HEK293 (cell line): ENCODE measurements at regions not wholly inside any gene's neighbourhood (a gene's known extent, or its start where the extent isn't known, plus 50 kb on each side); places are given as distances from the start of the nearest gene placed in this dataset.

Experiments
- CTCF ChIA-PET: fragments of 350-600 bp; formaldehyde crosslinking; extraction: SDS; loops from one replicate; lab custom pipeline; 2021; ENCODE audit warnings: antibody characterized with exemption; lab: Yijun Ruan, JAX
- POLR2A ChIA-PET: fragments of 300-600 bp; formaldehyde crosslinking; extraction: SDS; loops from one replicate; lab custom pipeline; 2020; ENCODE audit warnings: antibody characterized with exemption, inconsistent platforms; lab: Yijun Ruan, JAX
- H3K27ac ChIP-seq: fragments of 200-500 bp; sonication (Bioruptor generic); 2 replicates; pipeline ENCODE4 v1.5.1; 2014; ENCODE audit warnings: low read depth, low read length, control low read depth, inconsistent platforms; ENCODE audit errors: extremely low read depth
- H3K36me3 ChIP-seq, 2 experiments: fragments of 200-500 bp in 1 of 2; sonication (Bioruptor generic) in 1 of 2; 1 replicate in 1 of 2; 2 replicates in 1 of 2; pipeline ENCODE4 v1.5.1; 2014 to 2017; ENCODE audit warnings: inconsistent platforms in 2 of 2, low read length in 2 of 2; ENCODE audit not compliant: control insufficient read depth in 2 of 2, insufficient read depth in 1 of 2
- H3K4me1 ChIP-seq: fragments of 200-500 bp; sonication (Bioruptor generic); 2 replicates; pipeline ENCODE4 v1.5.1; 2014; ENCODE audit warnings: mild to moderate bottlenecking, low read length, inconsistent platforms; ENCODE audit not compliant: control insufficient read depth, insufficient read depth
- H3K4me3 ChIP-seq: 2 replicates; pipeline ENCODE4 v1.5.1; 2011; ENCODE audit warnings: low read depth, mild to moderate bottlenecking, control low read depth, low read length, moderate library complexity
- H3K9me3 ChIP-seq: fragments of 200-500 bp; sonication (Bioruptor generic); 2 replicates; pipeline ENCODE4 v1.5.1; 2014; ENCODE audit warnings: low read depth, low read length, inconsistent platforms; ENCODE audit not compliant: control insufficient read depth, insufficient read depth
- EGR2 ChIP-seq: fragments of 450-650 bp; formaldehyde crosslinking; IDR thresholded peaks from 2 replicates; pipeline ENCODE4 v1.5.1; 2016; ENCODE audit warnings: low read depth, missing biosample characterization, missing genetic modification characterization
- IKZF3 ChIP-seq: fragments of 450-650 bp; IDR thresholded peaks from 2 replicates; pipeline ENCODE4 v1.5.0; 2018; ENCODE audit warnings: missing biosample characterization, mild to moderate bottlenecking, missing genetic modification characterization, moderate library complexity
- PRDM6 ChIP-seq: fragments of 450-650 bp; formaldehyde crosslinking; IDR thresholded peaks from 2 replicates; pipeline ENCODE4 v1.5.1; 2017; ENCODE audit warnings: missing biosample characterization, missing genetic modification characterization
- ZBTB48 ChIP-seq: fragments of 450-650 bp; formaldehyde crosslinking; IDR thresholded peaks from 2 replicates; pipeline ENCODE4 v1.5.1; 2016; ENCODE audit warnings: missing biosample characterization, missing genetic modification characterization
- ZNF10 ChIP-seq: fragments of 450-650 bp; formaldehyde crosslinking; IDR thresholded peaks from 2 replicates; pipeline ENCODE4 v1.5.1; 2017; ENCODE audit warnings: missing biosample characterization, missing genetic modification characterization
- ZNF112 ChIP-seq: fragments of 450-650 bp; formaldehyde crosslinking; IDR thresholded peaks from 2 replicates; pipeline ENCODE4 v1.5.0; 2017; ENCODE audit warnings: missing biosample characterization, missing genetic modification characterization
- ZNF202 ChIP-seq: fragments of 450-650 bp; formaldehyde crosslinking; IDR thresholded peaks from 2 replicates; pipeline ENCODE4 v1.5.1; 2016; ENCODE audit warnings: missing biosample characterization, missing genetic modification characterization, borderline replicate concordance
- ZNF24 ChIP-seq: fragments of 450-650 bp; formaldehyde crosslinking; IDR thresholded peaks from 2 replicates; pipeline ENCODE4 v1.5.1; 2016; ENCODE audit warnings: missing biosample characterization, missing genetic modification characterization
- ZNF362 ChIP-seq: fragments of 450-650 bp; formaldehyde crosslinking; IDR thresholded peaks from 2 replicates; pipeline ENCODE4 v1.5.1; 2016; ENCODE audit warnings: missing biosample characterization, missing genetic modification characterization
- ZNF366 ChIP-seq: fragments of 450-650 bp; formaldehyde crosslinking; conservative IDR thresholded peaks from 2 replicates; pipeline ENCODE4 v1.5.1; 2016; ENCODE audit warnings: missing biosample characterization, missing genetic modification characterization
- ZNF416 ChIP-seq: fragments of 450-650 bp; formaldehyde crosslinking; IDR thresholded peaks from 2 replicates; pipeline ENCODE4 v1.5.1; 2016; ENCODE audit warnings: missing biosample characterization, missing genetic modification characterization
- ZNF449 ChIP-seq: fragments of 450-650 bp; formaldehyde crosslinking; IDR thresholded peaks from 2 replicates; pipeline ENCODE4 v1.5.1; 2017; ENCODE audit warnings: missing biosample characterization, mild to moderate bottlenecking, missing genetic modification characterization, moderate library complexity
- ZNF544 ChIP-seq: fragments of 450-650 bp; formaldehyde crosslinking; IDR thresholded peaks from 2 replicates; pipeline ENCODE4 v1.5.0; 2017; ENCODE audit warnings: missing biosample characterization, missing genetic modification characterization
- ZNF610 ChIP-seq: fragments of 450-650 bp; formaldehyde crosslinking; IDR thresholded peaks from 2 replicates; pipeline ENCODE4 v1.5.1; 2016; ENCODE audit warnings: missing biosample characterization, missing genetic modification characterization, borderline replicate concordance
- ZNF664 ChIP-seq: fragments of 450-650 bp; formaldehyde crosslinking; IDR thresholded peaks from 2 replicates; pipeline ENCODE4 v1.5.1; 2016; ENCODE audit warnings: missing biosample characterization, missing genetic modification characterization
- ZNF768 ChIP-seq: fragments of 450-650 bp; formaldehyde crosslinking; IDR thresholded peaks from 2 replicates; pipeline ENCODE4 v1.5.1; 2018; ENCODE audit warnings: missing biosample characterization, mild to moderate bottlenecking, missing genetic modification characterization
- ZNF791 ChIP-seq: fragments of 450-650 bp; formaldehyde crosslinking; IDR thresholded peaks from 2 replicates; pipeline ENCODE4 v1.5.1; 2016; ENCODE audit warnings: missing biosample characterization, missing genetic modification characterization
- ZNF843 ChIP-seq: fragments of 450-650 bp; formaldehyde crosslinking; IDR thresholded peaks from 2 replicates; pipeline ENCODE4 v1.5.1; 2016; ENCODE audit warnings: missing biosample characterization, missing genetic modification characterization
- TF ChIP-seq, protein P1 (sequence below): fragments of 450-650 bp; formaldehyde crosslinking; IDR thresholded peaks from 2 replicates; pipeline ENCODE4 v1.5.1; 2016; ENCODE audit warnings: missing biosample characterization, missing genetic modification characterization
- TF ChIP-seq, protein P2 (sequence below): fragments of 450-650 bp; formaldehyde crosslinking; IDR thresholded peaks from 2 replicates; pipeline ENCODE4 v1.5.1; 2016; ENCODE audit warnings: missing biosample characterization, missing genetic modification characterization
- TF ChIP-seq, protein P3 (sequence below): IDR thresholded peaks from 2 replicates; pipeline ENCODE4 v1.6.1; 2011; ENCODE audit warnings: mild to moderate bottlenecking, low read depth, low read length, borderline replicate concordance
- TF ChIP-seq, protein P4 (sequence below): fragments of 450-650 bp; formaldehyde crosslinking; IDR thresholded peaks from 2 replicates; pipeline ENCODE4 v1.5.1; 2016; ENCODE audit warnings: missing biosample characterization, missing genetic modification characterization

GRCh38 chr2:59572227-59572626, 981.2 kb downstream of the BCL11A start:
- Histone ChIP-seq H3K4me1 (peaks cover 12% of the 10 kb centered on the region), H3K4me3 (no peak overlapping the region), H3K27ac (no peak overlapping the region), H3K9me3 (no peaks in the 10 kb centered on the region)
- ChIA-PET CTCF (no interaction called here), POLR2A (no interaction called here)
- TF ChIP-seq ZNF664 (no peak), ZNF843 (tag by site-specific recombination) (no peak), EGR2 (tag by site-specific recombination) (no peak), ZNF544 (tag by site-specific recombination) (no peak), ZNF10 (tag by site-specific recombination) (no peak), ZBTB48 (tag by site-specific recombination) (no peak), PRDM6 (no peak), ZNF112 (no peak), ZNF24 (no peak), ZNF768 (tag by site-specific recombination) (no peak), ZNF610 (tag by site-specific recombination) (no peak), ZNF449 (tag by site-specific recombination) (no peak)
- TF ChIP-seq, protein P1, sequence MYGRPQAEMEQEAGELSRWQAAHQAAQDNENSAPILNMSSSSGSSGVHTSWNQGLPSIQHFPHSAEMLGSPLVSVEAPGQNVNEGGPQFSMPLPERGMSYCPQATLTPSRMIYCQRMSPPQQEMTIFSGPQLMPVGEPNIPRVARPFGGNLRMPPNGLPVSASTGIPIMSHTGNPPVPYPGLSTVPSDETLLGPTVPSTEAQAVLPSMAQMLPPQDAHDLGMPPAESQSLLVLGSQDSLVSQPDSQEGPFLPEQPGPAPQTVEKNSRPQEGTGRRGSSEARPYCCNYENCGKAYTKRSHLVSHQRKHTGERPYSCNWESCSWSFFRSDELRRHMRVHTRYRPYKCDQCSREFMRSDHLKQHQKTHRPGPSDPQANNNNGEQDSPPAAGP (tag by site-specific recombination): no peak
- TF ChIP-seq, protein P2, sequence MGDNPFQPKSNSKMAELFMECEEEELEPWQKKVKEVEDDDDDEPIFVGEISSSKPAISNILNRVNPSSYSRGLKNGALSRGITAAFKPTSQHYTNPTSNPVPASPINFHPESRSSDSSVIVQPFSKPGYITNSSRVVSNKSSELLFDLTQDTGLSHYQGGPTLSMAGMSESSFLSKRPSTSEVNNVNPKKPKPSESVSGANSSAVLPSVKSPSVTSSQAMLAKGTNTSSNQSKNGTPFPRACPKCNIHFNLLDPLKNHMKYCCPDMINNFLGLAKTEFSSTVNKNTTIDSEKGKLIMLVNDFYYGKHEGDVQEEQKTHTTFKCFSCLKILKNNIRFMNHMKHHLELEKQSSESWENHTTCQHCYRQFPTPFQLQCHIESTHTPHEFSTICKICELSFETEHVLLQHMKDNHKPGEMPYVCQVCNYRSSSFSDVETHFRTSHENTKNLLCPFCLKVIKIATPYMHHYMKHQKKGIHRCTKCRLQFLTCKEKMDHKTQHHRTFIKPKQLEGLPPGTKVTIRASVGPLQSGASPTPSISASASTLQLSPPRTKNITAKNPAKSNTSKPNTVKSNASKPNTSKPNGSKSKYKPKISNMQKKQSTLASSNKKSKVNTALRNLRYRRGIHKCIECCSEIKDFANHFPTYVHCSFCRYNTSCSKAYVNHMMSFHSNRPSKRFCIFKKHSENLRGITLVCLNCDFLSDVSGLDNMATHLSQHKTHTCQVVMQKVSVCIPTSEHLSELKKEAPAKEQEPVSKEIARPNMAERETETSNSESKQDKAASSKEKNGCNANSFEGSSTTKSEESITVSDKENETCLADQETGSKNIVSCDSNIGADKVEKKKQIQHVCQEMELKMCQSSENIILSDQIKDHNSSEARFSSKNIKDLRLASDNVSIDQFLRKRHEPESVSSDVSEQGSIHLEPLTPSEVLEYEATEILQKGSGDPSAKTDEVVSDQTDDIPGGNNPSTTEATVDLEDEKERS: no peak
- TF ChIP-seq, protein P3, sequence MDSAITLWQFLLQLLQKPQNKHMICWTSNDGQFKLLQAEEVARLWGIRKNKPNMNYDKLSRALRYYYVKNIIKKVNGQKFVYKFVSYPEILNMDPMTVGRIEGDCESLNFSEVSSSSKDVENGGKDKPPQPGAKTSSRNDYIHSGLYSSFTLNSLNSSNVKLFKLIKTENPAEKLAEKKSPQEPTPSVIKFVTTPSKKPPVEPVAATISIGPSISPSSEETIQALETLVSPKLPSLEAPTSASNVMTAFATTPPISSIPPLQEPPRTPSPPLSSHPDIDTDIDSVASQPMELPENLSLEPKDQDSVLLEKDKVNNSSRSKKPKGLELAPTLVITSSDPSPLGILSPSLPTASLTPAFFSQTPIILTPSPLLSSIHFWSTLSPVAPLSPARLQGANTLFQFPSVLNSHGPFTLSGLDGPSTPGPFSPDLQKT: no peak
- TF ChIP-seq, all 188 proteins: peak for 0
- no peaks in the 10 kb centered on the region for H3K36me3 ChIP-seq

DNA sequence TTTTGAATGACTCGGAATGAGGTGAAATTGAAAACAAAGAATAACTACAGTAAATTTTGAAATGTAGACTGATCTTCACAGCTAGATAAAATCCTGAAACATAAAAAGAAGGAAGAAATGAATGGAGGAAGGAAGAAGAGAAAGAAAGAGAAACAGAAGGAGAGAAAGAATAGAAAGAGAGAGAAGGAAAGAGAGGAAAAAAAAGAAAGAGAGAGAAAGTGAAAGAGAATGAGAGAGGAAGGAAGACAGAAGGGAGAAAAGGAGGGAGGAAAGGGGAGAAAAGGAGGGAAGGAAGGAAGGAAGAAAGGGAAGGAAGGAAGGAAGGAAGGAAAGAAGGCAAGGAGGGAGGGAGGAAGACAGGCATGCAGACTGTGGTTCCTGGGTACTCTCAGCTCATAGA, 982.6 kb downstream of the BCL11A start:
- TF ChIP-seq, protein P4, sequence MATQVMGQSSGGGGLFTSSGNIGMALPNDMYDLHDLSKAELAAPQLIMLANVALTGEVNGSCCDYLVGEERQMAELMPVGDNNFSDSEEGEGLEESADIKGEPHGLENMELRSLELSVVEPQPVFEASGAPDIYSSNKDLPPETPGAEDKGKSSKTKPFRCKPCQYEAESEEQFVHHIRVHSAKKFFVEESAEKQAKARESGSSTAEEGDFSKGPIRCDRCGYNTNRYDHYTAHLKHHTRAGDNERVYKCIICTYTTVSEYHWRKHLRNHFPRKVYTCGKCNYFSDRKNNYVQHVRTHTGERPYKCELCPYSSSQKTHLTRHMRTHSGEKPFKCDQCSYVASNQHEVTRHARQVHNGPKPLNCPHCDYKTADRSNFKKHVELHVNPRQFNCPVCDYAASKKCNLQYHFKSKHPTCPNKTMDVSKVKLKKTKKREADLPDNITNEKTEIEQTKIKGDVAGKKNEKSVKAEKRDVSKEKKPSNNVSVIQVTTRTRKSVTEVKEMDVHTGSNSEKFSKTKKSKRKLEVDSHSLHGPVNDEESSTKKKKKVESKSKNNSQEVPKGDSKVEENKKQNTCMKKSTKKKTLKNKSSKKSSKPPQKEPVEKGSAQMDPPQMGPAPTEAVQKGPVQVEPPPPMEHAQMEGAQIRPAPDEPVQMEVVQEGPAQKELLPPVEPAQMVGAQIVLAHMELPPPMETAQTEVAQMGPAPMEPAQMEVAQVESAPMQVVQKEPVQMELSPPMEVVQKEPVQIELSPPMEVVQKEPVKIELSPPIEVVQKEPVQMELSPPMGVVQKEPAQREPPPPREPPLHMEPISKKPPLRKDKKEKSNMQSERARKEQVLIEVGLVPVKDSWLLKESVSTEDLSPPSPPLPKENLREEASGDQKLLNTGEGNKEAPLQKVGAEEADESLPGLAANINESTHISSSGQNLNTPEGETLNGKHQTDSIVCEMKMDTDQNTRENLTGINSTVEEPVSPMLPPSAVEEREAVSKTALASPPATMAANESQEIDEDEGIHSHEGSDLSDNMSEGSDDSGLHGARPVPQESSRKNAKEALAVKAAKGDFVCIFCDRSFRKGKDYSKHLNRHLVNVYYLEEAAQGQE (tag by site-specific recombination): no peak
- no peak for TF ChIP-seq IKZF3 (tag by site-specific recombination)
- TF ChIP-seq ZNF366 (tag by site-specific recombination): peak; percentile 74
- TF ChIP-seq EGR2 (tag by site-specific recombination): no peak
- TF ChIP-seq ZNF791 (tag by site-specific recombination): no peak
- TF ChIP-seq ZNF416: no peak
- no peak for TF ChIP-seq ZNF202 (tag by site-specific recombination)
- TF ChIP-seq ZNF362 (tag by site-specific recombination): no peak
- ChIA-PET CTCF (no interaction called here), POLR2A (no interaction called here)
- Histone ChIP-seq H3K27ac (no peak overlapping the region), H3K9me3 (no peaks in the 10 kb centered on the region), H3K4me1 (peaks cover 12% of the 10 kb centered on the region), H3K36me3 (no peaks in the 10 kb centered on the region), H3K4me3 (no peak overlapping the region)
